Common myeloid progenitor, CD34-positive (primary cell): ENCODE measurements at regions not wholly inside any gene's neighbourhood (a gene's known extent, or its start where the extent isn't known, plus 50 kb on each side); places are given as distances from the start of the nearest gene placed in this dataset.

Experiments
- CTCF ChIA-PET: fragments of 350-600 bp; sonication (Branson Sonifier 250); formaldehyde crosslinking; loops from one replicate; lab custom pipeline; 2021; ENCODE audit warnings: antibody characterized with exemption; lab: Charles Lee
- POLR2A ChIA-PET: fragments of 350-600 bp; sonication (Branson Sonifier 250); formaldehyde crosslinking; loops from one replicate; lab custom pipeline; 2021; ENCODE audit warnings: antibody characterized with exemption; lab: Charles Lee
- DNase-seq, 3 donors: peaks; one replicate each; pipeline versions ENCODE4 v3.0.0 to v3.0.0-alpha.2; 2013
- H3K27ac ChIP-seq, 2 experiments: 1 replicate in 1 of 2; 2 replicates in 1 of 2; pipeline ENCODE4 v1.7.0; 2013; ENCODE audit warnings: inconsistent platforms in 2 of 2, low read length in 2 of 2, mild to moderate bottlenecking in 2 of 2, low read depth in 1 of 2, moderate library complexity in 1 of 2; ENCODE audit not compliant: severe bottlenecking in 2 of 2, insufficient read depth in 1 of 2, poor library complexity in 1 of 2
- H3K27me3 ChIP-seq, 5 experiments: replicated peaks in 2 of 5; 1 replicate in 3 of 5; 2 replicates in 2 of 5; pipeline versions ENCODE4 v1.6.1 to v1.7.0; 2013; ENCODE audit warnings: low read length in 4 of 5, mild to moderate bottlenecking in 2 of 5, moderate library complexity in 2 of 5, inconsistent platforms in 1 of 5; ENCODE audit not compliant: insufficient read depth in 5 of 5, control insufficient read depth in 4 of 5
- H3K36me3 ChIP-seq, 4 experiments: 1 replicate in 2 of 4; 2 replicates in 2 of 4; pipeline versions ENCODE4 v1.6.1 to v1.7.0; 2013; ENCODE audit warnings: low read length in 3 of 4, control low read depth in 1 of 4, mild to moderate bottlenecking in 1 of 4; ENCODE audit not compliant: control insufficient read depth in 4 of 4, insufficient read depth in 4 of 4
- H3K4me1 ChIP-seq, 4 experiments: 1 replicate in 3 of 4; 2 replicates in 1 of 4; pipeline versions ENCODE4 v1.6.1 to v1.7.1; 2013; ENCODE audit warnings: low read length in 3 of 4, mild to moderate bottlenecking in 3 of 4, control low read depth in 1 of 4, inconsistent platforms in 1 of 4, moderate library complexity in 1 of 4; ENCODE audit not compliant: control insufficient read depth in 4 of 4, insufficient read depth in 4 of 4; ENCODE audit errors: control extremely low read depth in 1 of 4
- H3K4me3 ChIP-seq, 7 experiments: 1 replicate in 4 of 7; 2 replicates in 3 of 7; pipeline versions ENCODE4 v1.5.1 to v1.7.0; 2013; ENCODE audit warnings: mild to moderate bottlenecking in 7 of 7, low read length in 6 of 7, moderate library complexity in 6 of 7, inconsistent platforms in 2 of 7, low read depth in 2 of 7, control low read depth in 1 of 7; ENCODE audit not compliant: insufficient read depth in 4 of 7, control insufficient read depth in 1 of 7; ENCODE audit errors: extremely low read depth in 1 of 7
- H3K9me3 ChIP-seq, 5 experiments: 1 replicate in 4 of 5; 2 replicates in 1 of 5; pipeline versions ENCODE4 v1.6.1 to v1.7.1; 2013; ENCODE audit warnings: low read length in 4 of 5, mild to moderate bottlenecking in 2 of 5, inconsistent platforms in 1 of 5, low read depth in 1 of 5, moderate library complexity in 1 of 5; ENCODE audit not compliant: control insufficient read depth in 4 of 5, insufficient read depth in 2 of 5; ENCODE audit errors: control extremely low read depth in 1 of 5
- WGBS: methylation state at CpG from one replicate; pipeline ENCODE4 v1.1.5; 2013; ENCODE audit not compliant: insufficient coverage; 5-methylcytosine and 5-hydroxymethylcytosine counted together

- H3K4me3 ChIP-seq = no peak overlapping the region
- H3K36me3 ChIP-seq = no peaks in the 10 kb centered on the region
- H3K9me3 ChIP-seq = no peaks in the 10 kb centered on the region
- no CpG with 5 or more reads among the region's 1 CpG for WGBS
- H3K4me1 ChIP-seq = no peaks in the 10 kb centered on the region
- ChIA-PET CTCF (no interaction called here), POLR2A (no interaction called here)
- no peak overlapping the region for H3K27ac ChIP-seq
- no peak for DNase-seq
- peaks cover 0 to 3% (median 0%) of the 10 kb centered on the region in 5 experiments for H3K27me3 ChIP-seq
These were observed 834.6 kb upstream of the AMOT start for GRCh38 chrX:113675278-113675677.

GRCh38 chrX:113651306-113651705, 810.7 kb upstream of the AMOT start:
- ChIA-PET POLR2A (no interaction called here), CTCF (no interaction called here)
- no peaks in the 10 kb centered on the region for H3K36me3 ChIP-seq
- no peak overlapping the region for H3K27ac ChIP-seq
- no peak for DNase-seq
- 75% methylated on average over 1 of the region's 2 CpGs for WGBS
- H3K4me1 ChIP-seq = no peaks in the 10 kb centered on the region
- H3K9me3 ChIP-seq = no peaks in the 10 kb centered on the region
- H3K27me3 ChIP-seq = no peaks in the 10 kb centered on the region
- no peak overlapping the region for H3K4me3 ChIP-seq

GRCh38 chrX:113644426-113644825, 803.8 kb upstream of the AMOT start:
- no peaks in the 10 kb centered on the region for H3K4me1 ChIP-seq
- ChIA-PET CTCF (no interaction called here), POLR2A (no interaction called here)
- no peaks in the 10 kb centered on the region for H3K36me3 ChIP-seq
- no peak overlapping the region for H3K4me3 ChIP-seq
- H3K9me3 ChIP-seq = peaks cover 0 to 1% (median 0%) of the 10 kb centered on the region in 5 experiments
- 67% methylated on average over 1 of the region's 3 CpGs for WGBS
- H3K27ac ChIP-seq = no peak overlapping the region
- H3K27me3 ChIP-seq = no peaks in the 10 kb centered on the region
- DNase-seq = no peak

GRCh38 chrX:113634565-113634964, 793.9 kb upstream of the AMOT start:
- H3K4me1 ChIP-seq = no peaks in the 10 kb centered on the region
- no peaks in the 10 kb centered on the region for H3K9me3 ChIP-seq
- ChIA-PET CTCF (no interaction called here), POLR2A (no interaction called here)
- DNase-seq = no peak
- 67% methylated on average over 1 of the region's 2 CpGs for WGBS
- H3K27me3 ChIP-seq = no peaks in the 10 kb centered on the region
- H3K4me3 ChIP-seq = no peak overlapping the region
- H3K36me3 ChIP-seq = no peaks in the 10 kb centered on the region
- H3K27ac ChIP-seq = no peak overlapping the region

GRCh38 chrX:113629326-113629725, 788.7 kb upstream of the AMOT start:
- H3K27me3 ChIP-seq = no peaks in the 10 kb centered on the region
- no peaks in the 10 kb centered on the region for H3K9me3 ChIP-seq
- POLR2A ChIA-PET = no interaction called here
- no peak overlapping the region for H3K27ac ChIP-seq
- WGBS = 71% methylated on average over 1 of the region's 3 CpGs
- no peak for DNase-seq
- CTCF ChIA-PET = no interaction called here
- H3K4me3 ChIP-seq = no peak overlapping the region
- H3K4me1 ChIP-seq = no peaks in the 10 kb centered on the region
- H3K36me3 ChIP-seq = no peaks in the 10 kb centered on the region

- H3K9me3 ChIP-seq = peaks cover 0 to 4% (median 0%) of the 10 kb centered on the region in 5 experiments
- no peaks in the 10 kb centered on the region for H3K36me3 ChIP-seq
- ChIA-PET CTCF (no interaction called here), POLR2A (no interaction called here)
- H3K27me3 ChIP-seq = no peaks in the 10 kb centered on the region
- no peak overlapping the region for H3K4me3 ChIP-seq
- no peak overlapping the region for H3K27ac ChIP-seq
- WGBS = 87% methylated on average over 4 of the region's 6 CpGs
- no peak for DNase-seq
- H3K4me1 ChIP-seq = no peaks in the 10 kb centered on the region
These were observed 753.7 kb upstream of the AMOT start for GRCh38 chrX:113594123-113594841.

GRCh38 chrX:113586281-113586898, 745.8 kb upstream of the AMOT start:
- POLR2A ChIA-PET = no interaction called here
- WGBS = 89% methylated on average over 11 of the region's 15 CpGs
- Histone ChIP-seq H3K27ac (no peak overlapping the region), H3K4me3 (no peak overlapping the region), H3K4me1 (no peaks in the 10 kb centered on the region), H3K27me3 (no peaks in the 10 kb centered on the region), H3K36me3 (no peaks in the 10 kb centered on the region), H3K9me3 (no peaks in the 10 kb centered on the region)
- no peak for DNase-seq
- CTCF ChIA-PET = no interaction called here
